HL-60 (cell line): ENCODE measurements at regions not wholly inside any gene's neighbourhood (a gene's known extent, or its start where the extent isn't known, plus 50 kb on each side); places are given as distances from the start of the nearest gene placed in this dataset.
A peak's percentile ranks its signal among the peaks of the same experiment; 100 is the strongest.

Experiments
- DNase-seq, 2 experiments: peaks; one replicate each; pipeline ENCODE4 v3.0.0-alpha.2; 2010 to 2020; ENCODE audit warnings: low read depth in 1 of 2, low spot score in 1 of 2
- H3K27ac ChIP-seq: fragments of 250-450 bp; sonication (Bioruptor Pico); replicated peaks from 2 replicates; pipeline ENCODE4 v1.5.1; 2020; ENCODE audit warnings: mild to moderate bottlenecking, moderate library complexity
- H3K27me3 ChIP-seq: fragments of 250-450 bp; sonication (Bioruptor Pico); 2 replicates; pipeline ENCODE4 v1.5.1; 2021; ENCODE audit warnings: mild to moderate bottlenecking, moderate library complexity; ENCODE audit not compliant: insufficient read depth, poor library complexity, severe bottlenecking
- H3K4me3 ChIP-seq: replicated peaks from 2 replicates; pipeline ENCODE4 v1.5.1; 2011; ENCODE audit warnings: mild to moderate bottlenecking, control low read depth, low read length; ENCODE audit not compliant: insufficient read depth
- GABPA ChIP-seq: IDR thresholded peaks from 2 replicates; pipeline ENCODE4 v1.6.1; 2012; ENCODE audit warnings: low read depth
- POLR2AphosphoS5 ChIP-seq: IDR thresholded peaks from 2 replicates; pipeline ENCODE4 v1.6.1; 2012; ENCODE audit warnings: low read depth
- SPI1 ChIP-seq: IDR thresholded peaks from 2 replicates; pipeline ENCODE4 v1.6.1; 2012; ENCODE audit warnings: low read depth, mild to moderate bottlenecking, borderline replicate concordance
- TF ChIP-seq, protein P1 (sequence below): IDR thresholded peaks from 2 replicates; pipeline ENCODE4 v1.6.1; 2012; ENCODE audit warnings: low read depth; ENCODE audit not compliant: insufficient replicate concordance
- TF ChIP-seq, protein P2 (sequence below): IDR thresholded peaks from one replicate; pipeline ENCODE4 v1.5.1; 2011; ENCODE audit warnings: low read length, control low read depth, inconsistent platforms; ENCODE audit not compliant: insufficient read depth

DNA sequence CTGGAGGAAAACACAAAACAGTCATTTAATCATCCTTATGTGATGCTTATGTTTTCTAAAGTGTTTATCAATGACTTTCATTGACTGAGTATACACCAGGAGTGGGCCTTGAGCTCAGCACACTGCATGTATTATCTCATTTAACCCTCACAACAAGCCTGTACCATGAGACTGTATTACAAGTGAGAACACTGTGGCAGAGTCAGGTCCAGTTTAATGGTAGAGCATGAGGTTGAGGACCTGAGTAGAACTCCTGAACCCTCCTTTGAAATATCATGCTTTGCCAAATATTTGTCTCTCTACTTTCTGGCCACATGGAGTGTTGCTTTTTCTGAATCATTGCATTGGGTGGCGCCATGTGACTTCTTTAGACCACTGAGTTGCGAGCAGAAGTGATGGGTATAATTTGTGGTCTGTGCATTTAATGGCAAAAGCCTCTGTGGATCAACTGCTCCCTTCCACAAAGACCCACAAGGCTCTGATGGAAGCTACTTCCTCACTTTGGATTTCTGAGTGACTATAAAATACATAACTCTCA lies 65.0 kb upstream of the SIRPG start:
- H3K27ac ChIP-seq = no peak overlapping the region
- TF ChIP-seq SPI1 (no peak), GABPA (no peak), POLR2AphosphoS5 (no peak)
- TF ChIP-seq, protein P1, sequence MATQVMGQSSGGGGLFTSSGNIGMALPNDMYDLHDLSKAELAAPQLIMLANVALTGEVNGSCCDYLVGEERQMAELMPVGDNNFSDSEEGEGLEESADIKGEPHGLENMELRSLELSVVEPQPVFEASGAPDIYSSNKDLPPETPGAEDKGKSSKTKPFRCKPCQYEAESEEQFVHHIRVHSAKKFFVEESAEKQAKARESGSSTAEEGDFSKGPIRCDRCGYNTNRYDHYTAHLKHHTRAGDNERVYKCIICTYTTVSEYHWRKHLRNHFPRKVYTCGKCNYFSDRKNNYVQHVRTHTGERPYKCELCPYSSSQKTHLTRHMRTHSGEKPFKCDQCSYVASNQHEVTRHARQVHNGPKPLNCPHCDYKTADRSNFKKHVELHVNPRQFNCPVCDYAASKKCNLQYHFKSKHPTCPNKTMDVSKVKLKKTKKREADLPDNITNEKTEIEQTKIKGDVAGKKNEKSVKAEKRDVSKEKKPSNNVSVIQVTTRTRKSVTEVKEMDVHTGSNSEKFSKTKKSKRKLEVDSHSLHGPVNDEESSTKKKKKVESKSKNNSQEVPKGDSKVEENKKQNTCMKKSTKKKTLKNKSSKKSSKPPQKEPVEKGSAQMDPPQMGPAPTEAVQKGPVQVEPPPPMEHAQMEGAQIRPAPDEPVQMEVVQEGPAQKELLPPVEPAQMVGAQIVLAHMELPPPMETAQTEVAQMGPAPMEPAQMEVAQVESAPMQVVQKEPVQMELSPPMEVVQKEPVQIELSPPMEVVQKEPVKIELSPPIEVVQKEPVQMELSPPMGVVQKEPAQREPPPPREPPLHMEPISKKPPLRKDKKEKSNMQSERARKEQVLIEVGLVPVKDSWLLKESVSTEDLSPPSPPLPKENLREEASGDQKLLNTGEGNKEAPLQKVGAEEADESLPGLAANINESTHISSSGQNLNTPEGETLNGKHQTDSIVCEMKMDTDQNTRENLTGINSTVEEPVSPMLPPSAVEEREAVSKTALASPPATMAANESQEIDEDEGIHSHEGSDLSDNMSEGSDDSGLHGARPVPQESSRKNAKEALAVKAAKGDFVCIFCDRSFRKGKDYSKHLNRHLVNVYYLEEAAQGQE = no peak
- TF ChIP-seq, protein P2, sequence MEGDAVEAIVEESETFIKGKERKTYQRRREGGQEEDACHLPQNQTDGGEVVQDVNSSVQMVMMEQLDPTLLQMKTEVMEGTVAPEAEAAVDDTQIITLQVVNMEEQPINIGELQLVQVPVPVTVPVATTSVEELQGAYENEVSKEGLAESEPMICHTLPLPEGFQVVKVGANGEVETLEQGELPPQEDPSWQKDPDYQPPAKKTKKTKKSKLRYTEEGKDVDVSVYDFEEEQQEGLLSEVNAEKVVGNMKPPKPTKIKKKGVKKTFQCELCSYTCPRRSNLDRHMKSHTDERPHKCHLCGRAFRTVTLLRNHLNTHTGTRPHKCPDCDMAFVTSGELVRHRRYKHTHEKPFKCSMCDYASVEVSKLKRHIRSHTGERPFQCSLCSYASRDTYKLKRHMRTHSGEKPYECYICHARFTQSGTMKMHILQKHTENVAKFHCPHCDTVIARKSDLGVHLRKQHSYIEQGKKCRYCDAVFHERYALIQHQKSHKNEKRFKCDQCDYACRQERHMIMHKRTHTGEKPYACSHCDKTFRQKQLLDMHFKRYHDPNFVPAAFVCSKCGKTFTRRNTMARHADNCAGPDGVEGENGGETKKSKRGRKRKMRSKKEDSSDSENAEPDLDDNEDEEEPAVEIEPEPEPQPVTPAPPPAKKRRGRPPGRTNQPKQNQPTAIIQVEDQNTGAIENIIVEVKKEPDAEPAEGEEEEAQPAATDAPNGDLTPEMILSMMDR = no peak
- no peak overlapping the region for H3K4me3 ChIP-seq
- H3K27me3 ChIP-seq = no peaks in the 10 kb centered on the region
- DNase-seq = no peak

DNA sequence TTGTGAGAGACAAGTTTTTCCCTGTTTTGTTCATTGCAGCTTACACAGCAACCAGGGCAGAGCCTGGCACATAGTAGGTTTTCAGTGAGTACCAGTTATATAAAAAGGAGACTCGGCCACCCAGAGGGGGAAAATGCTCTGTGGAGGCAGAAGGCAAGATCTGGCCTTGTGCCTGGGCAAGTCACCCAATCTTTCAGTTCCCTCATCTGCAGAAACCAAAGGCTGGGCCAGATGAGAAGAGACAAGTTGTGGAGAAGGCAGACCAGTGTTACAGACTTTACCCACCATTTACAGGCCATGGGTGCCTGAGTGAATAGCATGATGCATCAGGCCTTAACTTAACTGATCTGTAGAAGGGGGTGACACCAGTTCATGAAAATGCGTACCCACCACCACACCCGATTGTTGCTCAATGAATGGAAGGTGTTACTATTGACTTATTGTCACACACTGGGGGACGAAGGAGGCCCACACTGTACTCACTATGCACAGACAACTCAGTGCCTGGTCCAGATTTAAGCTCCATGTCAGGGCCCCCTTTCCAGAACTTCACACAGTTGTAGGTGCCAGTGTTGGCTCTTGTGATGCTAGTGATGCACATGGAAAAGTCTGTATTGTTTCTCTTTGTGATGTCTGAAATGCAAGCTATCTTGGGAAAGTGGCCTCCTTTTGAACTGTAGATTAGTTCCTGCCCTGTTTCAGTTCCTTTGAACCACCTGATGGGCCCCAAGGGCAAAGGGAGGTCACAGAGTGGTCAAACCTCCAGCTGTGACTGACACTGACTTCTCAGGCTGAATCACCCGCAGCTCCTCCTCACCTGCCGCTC lies 64.3 kb upstream of the SIRPG start:
- no peak overlapping the region for H3K4me3 ChIP-seq
- H3K27ac ChIP-seq = no peak overlapping the region
- TF ChIP-seq, protein P2 = no peak
- TF ChIP-seq GABPA (no peak), SPI1 (no peak), POLR2AphosphoS5 (no peak)
- TF ChIP-seq, protein P1 = no peak
- no peaks in the 10 kb centered on the region for H3K27me3 ChIP-seq
- DNase-seq = no peak

DNA sequence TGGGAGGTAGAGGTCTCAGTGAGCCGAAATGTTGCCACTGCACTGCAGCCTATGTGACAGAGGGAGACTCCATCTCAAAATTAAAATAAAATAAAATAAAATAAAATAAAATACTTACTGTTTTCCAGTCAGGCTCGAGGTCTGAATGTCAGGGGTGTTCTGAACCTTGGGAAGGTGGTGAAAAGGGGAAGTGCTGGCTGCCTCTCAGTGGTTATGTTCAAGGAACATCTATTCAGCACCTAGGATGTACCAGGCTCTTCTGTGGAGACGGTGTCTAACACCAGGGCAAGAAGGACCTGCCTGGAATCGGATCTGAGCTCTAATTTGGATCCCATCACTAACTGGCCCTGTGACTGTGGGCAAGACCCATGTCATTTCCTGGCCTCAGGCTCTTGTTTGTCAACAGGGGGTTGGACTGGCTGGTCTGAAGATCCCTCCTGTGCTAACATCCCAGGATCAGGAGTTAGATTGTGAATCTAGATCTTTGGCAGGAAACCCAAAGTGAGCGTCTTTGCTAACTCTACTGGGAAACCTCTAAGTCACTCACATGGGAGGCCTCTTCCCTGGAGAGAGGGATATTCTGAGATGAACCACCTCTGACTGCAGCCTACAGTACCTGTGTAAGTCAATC lies 63.4 kb upstream of the SIRPG start:
- Histone ChIP-seq H3K27ac (no peak overlapping the region), H3K4me3 (no peak overlapping the region), H3K27me3 (no peaks in the 10 kb centered on the region)
- no peak for DNase-seq
- TF ChIP-seq, protein P2 = no peak
- TF ChIP-seq SPI1 = peak; percentile 95
